Calu3 (cell line): ENCODE measurements at regions not wholly inside any gene's neighbourhood (a gene's known extent, or its start where the extent isn't known, plus 50 kb on each side); places are given as distances from the start of the nearest gene placed in this dataset.

Source experiments
- BruUV-seq: library from RNA; stranded (reverse); fragments of 400-500 nt; replicated peaks from 2 replicates; lab custom pipeline; 2021; lab: Mats Ljungman, UMichigan
- CTCF ChIA-PET: fragments of 300-600 bp; sonication (Branson Sonifier 250); formaldehyde crosslinking; loops from one replicate; lab custom pipeline; 2022; ENCODE audit warnings: antibody characterized with exemption; lab: Charles Lee
- DNase-seq: peaks from one replicate; pipeline ENCODE4 v3.0.0; 2022
- H3K27ac Mint-ChIP-seq: one replicate; pipeline ENCODE4 v1.8.0; 2022; ENCODE audit warnings: mixed read lengths; ENCODE audit not compliant: unreplicated experiment
- H3K27me3 Mint-ChIP-seq: one replicate; pipeline ENCODE4 v1.8.0; 2022; ENCODE audit warnings: mixed read lengths; ENCODE audit not compliant: unreplicated experiment
- H3K36me3 Mint-ChIP-seq: one replicate; pipeline ENCODE4 v1.8.0; 2022; ENCODE audit warnings: mild to moderate bottlenecking, moderate library complexity, mixed read lengths; ENCODE audit not compliant: insufficient read depth, unreplicated experiment
- H3K4me1 Mint-ChIP-seq: one replicate; pipeline ENCODE4 v1.8.0; 2022; ENCODE audit warnings: mild to moderate bottlenecking, low read depth, mixed read lengths; ENCODE audit not compliant: unreplicated experiment
- H3K4me3 Mint-ChIP-seq: one replicate; pipeline ENCODE4 v1.8.0; 2022; ENCODE audit warnings: mild to moderate bottlenecking, low read depth, moderate library complexity, mixed read lengths; ENCODE audit not compliant: unreplicated experiment
- H3K9me3 Mint-ChIP-seq: one replicate; pipeline ENCODE4 v1.8.0; 2022; ENCODE audit warnings: low read depth, mixed read lengths; ENCODE audit not compliant: unreplicated experiment
- intact Hi-C: fragments of 100-400 bp; cut with micrococcal nuclease; formaldehyde crosslinking; loops from one replicate; pipeline ENCODE4 v1.10.0; 2022; ENCODE audit not compliant: unreplicated experiment
- TF ChIP-seq, protein P1 (sequence below): fragments of 200-600 bp; IDR thresholded peaks from one replicate; pipeline ENCODE4 v1.8.0; 2022; ENCODE audit warnings: antibody characterized with exemption; ENCODE audit not compliant: unreplicated experiment

DNA sequence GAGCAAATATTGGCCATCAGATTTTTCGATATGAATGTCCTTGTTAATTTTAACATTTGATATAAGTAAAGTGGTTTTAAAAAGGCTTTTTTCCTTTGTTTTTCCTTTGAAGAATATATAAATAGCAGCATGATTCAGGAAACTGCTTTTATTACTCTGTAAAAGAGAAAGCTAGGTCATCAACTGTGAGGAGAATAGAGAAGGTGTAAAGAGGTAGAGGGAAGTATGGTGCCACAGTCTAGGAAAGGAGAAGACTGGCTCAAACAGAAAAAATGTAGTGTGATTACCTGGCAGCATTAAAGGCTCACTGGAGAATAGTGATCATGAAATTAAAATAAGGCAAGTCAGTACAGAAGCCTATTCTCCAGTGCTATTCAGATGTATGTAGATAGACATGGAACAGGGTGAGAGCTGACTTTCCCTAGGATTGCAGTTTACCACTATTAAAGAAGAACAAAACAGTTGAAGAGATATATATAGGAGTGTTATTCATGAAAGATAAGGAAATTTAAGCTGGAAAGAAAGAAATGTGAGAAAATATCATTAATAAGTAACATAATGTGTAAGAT, 1115.9 kb upstream of the PCDH9 start:
- no peaks in the 10 kb centered on the region for H3K4me1 Mint-ChIP-seq
- H3K4me3 Mint-ChIP-seq, result no peak overlapping the region
- BruUV-seq, result no TSS peak
- no peak overlapping the region for H3K27ac Mint-ChIP-seq
- TF ChIP-seq, protein P1, sequence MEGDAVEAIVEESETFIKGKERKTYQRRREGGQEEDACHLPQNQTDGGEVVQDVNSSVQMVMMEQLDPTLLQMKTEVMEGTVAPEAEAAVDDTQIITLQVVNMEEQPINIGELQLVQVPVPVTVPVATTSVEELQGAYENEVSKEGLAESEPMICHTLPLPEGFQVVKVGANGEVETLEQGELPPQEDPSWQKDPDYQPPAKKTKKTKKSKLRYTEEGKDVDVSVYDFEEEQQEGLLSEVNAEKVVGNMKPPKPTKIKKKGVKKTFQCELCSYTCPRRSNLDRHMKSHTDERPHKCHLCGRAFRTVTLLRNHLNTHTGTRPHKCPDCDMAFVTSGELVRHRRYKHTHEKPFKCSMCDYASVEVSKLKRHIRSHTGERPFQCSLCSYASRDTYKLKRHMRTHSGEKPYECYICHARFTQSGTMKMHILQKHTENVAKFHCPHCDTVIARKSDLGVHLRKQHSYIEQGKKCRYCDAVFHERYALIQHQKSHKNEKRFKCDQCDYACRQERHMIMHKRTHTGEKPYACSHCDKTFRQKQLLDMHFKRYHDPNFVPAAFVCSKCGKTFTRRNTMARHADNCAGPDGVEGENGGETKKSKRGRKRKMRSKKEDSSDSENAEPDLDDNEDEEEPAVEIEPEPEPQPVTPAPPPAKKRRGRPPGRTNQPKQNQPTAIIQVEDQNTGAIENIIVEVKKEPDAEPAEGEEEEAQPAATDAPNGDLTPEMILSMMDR, result no peak
- no peak for DNase-seq
- no peaks in the 10 kb centered on the region for H3K36me3 Mint-ChIP-seq
- no peaks in the 10 kb centered on the region for H3K27me3 Mint-ChIP-seq
- H3K9me3 Mint-ChIP-seq, result peaks cover 3% of the 10 kb centered on the region
- intact Hi-C loops, result no loop called here
- CTCF ChIA-PET, result no interaction called here

DNA sequence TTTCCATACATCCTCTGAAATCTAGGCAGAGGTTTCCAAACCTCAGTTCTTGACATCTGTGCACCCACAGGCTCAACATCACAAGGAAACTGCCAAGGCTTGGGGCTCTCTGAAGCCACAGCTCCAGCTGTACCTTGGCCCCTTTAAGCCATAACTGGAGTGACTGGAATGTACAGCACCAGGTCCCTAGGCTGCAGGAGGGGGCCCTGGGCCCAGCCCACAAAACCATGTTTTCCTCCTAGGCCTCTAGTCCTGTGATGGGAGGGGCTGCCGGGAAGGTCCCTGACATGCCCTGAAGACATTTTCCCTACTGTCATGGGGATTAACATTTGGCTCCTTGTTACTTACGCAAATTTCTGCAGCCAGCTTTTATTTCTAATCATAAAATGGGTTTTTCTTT, 1093.0 kb upstream of the PCDH9 start:
- Mint-ChIP-seq H3K4me1 (no peaks in the 10 kb centered on the region), H3K27ac (no peak overlapping the region), H3K36me3 (no peaks in the 10 kb centered on the region), H3K9me3 (no peaks in the 10 kb centered on the region), H3K27me3 (no peaks in the 10 kb centered on the region), H3K4me3 (no peak overlapping the region)
- intact Hi-C loops, result no loop called here
- no TSS peak for BruUV-seq
- TF ChIP-seq, protein P1, result no peak
- no peak for DNase-seq
- CTCF ChIA-PET, result no interaction called here

DNA sequence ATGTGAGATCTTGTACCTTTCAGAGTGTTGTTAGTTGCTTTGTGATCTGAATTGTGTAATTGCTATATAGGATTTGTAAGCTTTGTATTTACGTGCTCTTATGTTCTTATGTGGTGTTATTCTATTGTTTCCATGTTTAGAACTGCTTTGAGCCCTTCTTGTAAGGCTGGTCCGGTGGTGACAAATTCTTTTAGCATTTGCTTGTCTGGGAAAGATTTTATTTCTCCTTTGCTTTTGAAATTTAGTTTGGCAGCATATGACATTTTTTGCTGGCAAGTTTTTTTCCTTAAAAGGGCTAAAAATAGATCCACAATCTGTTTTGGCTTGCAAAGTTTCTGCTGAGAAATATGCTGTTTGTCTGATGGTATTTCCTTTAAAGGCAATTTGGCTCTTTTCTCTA, 1089.2 kb upstream of the PCDH9 start:
- DNase-seq, result no peak
- CTCF ChIA-PET, result no interaction called here

DNA sequence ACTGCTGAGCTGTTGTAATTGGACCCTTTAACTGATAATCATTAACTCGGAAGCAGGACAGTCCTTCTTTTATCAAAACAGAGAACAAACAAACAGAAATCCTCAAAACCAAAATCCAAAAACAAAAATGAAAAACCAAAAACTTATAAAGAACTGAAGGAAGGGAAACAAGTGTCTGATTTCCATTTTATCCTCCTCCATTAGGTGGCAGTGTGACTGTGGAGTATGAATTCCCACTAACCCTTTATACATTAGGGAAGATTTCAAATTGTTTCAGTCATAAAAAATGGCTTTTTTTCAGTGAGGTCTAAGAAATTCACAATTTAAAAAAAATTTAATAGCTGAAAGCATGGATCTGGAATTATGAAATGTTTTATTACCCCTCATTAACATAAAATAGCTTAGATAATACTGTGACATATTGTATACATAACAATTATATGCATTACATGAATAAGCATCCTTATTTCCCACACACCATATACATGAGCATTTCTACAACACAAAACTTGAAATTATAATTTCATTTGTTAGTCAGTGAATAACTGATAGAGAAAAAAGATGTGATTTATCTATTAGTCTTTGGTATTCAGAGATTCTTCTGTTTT, 1074.3 kb upstream of the PCDH9 start:
- Mint-ChIP-seq H3K9me3 (no peaks in the 10 kb centered on the region), H3K27me3 (no peaks in the 10 kb centered on the region), H3K36me3 (no peaks in the 10 kb centered on the region), H3K27ac (no peak overlapping the region), H3K4me3 (no peak overlapping the region), H3K4me1 (no peaks in the 10 kb centered on the region)
- intact Hi-C loops, result loop anchor here (2.0 to 5.0 kb wide), 2 partner anchors 622 to 1018 kb away; no protein-coding TSS in a partner anchor
- CTCF ChIA-PET, result no interaction called here
- TF ChIP-seq, protein P1, result no peak
- peak; percentile 0 for DNase-seq
- no TSS peak for BruUV-seq

More for the DNA sequence above, 1089.2 kb upstream of the PCDH9 start:
- Mint-ChIP-seq H3K27me3 (no peaks in the 10 kb centered on the region), H3K36me3 (no peaks in the 10 kb centered on the region), H3K9me3 (no peaks in the 10 kb centered on the region), H3K27ac (no peak overlapping the region), H3K4me3 (no peak overlapping the region), H3K4me1 (no peaks in the 10 kb centered on the region)
- no TSS peak for BruUV-seq
- TF ChIP-seq, protein P1, result no peak
- intact Hi-C loops, result no loop called here
